ENCODE measurements at regions not wholly inside any gene's neighbourhood (a gene's known extent, or its start where the extent isn't known, plus 50 kb on each side); places are given as distances from the start of the nearest gene placed in this dataset.

DNA sequence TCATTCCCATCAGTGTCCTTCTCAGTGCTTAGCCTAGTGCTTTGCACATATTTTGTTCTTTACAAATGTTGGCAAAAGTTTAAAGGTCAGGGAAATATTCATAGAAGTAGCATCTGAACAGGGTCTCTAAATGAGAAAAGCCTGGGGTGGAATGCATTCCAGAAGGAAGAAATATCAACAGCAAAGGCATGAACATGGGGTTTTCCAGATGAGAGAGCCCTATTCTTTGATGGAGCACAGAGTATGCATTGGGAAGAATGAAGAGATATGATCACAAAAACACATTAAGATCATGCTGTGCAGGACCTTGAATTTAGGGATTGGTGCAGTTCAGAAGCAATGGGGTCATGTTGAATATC is 140.2 kb downstream of the SNX19 start:
- TF ChIP-seq, protein P1, sequence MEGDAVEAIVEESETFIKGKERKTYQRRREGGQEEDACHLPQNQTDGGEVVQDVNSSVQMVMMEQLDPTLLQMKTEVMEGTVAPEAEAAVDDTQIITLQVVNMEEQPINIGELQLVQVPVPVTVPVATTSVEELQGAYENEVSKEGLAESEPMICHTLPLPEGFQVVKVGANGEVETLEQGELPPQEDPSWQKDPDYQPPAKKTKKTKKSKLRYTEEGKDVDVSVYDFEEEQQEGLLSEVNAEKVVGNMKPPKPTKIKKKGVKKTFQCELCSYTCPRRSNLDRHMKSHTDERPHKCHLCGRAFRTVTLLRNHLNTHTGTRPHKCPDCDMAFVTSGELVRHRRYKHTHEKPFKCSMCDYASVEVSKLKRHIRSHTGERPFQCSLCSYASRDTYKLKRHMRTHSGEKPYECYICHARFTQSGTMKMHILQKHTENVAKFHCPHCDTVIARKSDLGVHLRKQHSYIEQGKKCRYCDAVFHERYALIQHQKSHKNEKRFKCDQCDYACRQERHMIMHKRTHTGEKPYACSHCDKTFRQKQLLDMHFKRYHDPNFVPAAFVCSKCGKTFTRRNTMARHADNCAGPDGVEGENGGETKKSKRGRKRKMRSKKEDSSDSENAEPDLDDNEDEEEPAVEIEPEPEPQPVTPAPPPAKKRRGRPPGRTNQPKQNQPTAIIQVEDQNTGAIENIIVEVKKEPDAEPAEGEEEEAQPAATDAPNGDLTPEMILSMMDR (IDR thresholded peaks at IDR 0.05): no peak
- TF ChIP-seq POLR2A (IDR thresholded peaks at IDR 0.05): no peak
- intact Hi-C loops (cut with DNase I): no loop called here
- H3K36me3 ChIP-seq (replicated peaks in 1 of 2): no peaks in the 10 kb centered on the region
- no peak for DNase-seq
- no peaks in the 10 kb centered on the region for H3K27me3 ChIP-seq
- no peak overlapping the region for H3K4me3 ChIP-seq
- no peaks in the 10 kb centered on the region for H3K4me1 ChIP-seq (replicated peaks in 1 of 2)
- no peaks in the 10 kb centered on the region for H3K9me3 ChIP-seq (replicated peaks in 1 of 3)
- no peak overlapping the region for H3K27ac ChIP-seq

DNA sequence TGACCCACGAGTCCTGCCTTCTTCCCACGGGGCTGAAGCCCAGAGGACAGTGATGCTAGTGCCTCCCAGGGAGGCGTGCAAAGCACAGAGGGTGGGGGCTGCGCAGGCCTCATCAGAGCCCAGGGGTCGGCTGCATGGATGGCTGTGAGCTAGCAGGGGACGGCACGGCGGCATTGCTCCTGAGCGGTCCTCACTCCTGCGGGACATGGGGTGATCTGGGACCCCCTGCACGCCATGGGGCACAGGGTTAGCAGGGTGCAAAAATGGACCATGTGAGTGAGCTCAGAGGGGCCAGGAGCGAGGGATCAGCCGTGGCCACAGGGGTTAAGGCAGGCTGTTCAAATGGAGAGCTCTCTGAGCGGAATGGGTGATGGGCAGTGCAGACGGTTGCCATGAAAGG is 138.3 kb downstream of the SNX19 start:
- Histone ChIP-seq H3K4me1 (replicated peaks in 1 of 2) (no peaks in the 10 kb centered on the region), H3K36me3 (replicated peaks in 1 of 2) (no peaks in the 10 kb centered on the region), H3K27ac (no peak overlapping the region), H3K9me3 (replicated peaks in 1 of 3) (no peaks in the 10 kb centered on the region), H3K4me3 (no peak overlapping the region), H3K27me3 (no peaks in the 10 kb centered on the region)
- intact Hi-C loops (cut with DNase I): no loop called here
- WGBS, 4 donors: 86 to 92% (median 89%) methylated on average over 14 to 15 of the region's 15 CpGs
- TF ChIP-seq, protein P1 (IDR thresholded peaks at IDR 0.05): no peak
- TF ChIP-seq POLR2A (IDR thresholded peaks at IDR 0.05): no peak
- DNase-seq: no peak

DNA sequence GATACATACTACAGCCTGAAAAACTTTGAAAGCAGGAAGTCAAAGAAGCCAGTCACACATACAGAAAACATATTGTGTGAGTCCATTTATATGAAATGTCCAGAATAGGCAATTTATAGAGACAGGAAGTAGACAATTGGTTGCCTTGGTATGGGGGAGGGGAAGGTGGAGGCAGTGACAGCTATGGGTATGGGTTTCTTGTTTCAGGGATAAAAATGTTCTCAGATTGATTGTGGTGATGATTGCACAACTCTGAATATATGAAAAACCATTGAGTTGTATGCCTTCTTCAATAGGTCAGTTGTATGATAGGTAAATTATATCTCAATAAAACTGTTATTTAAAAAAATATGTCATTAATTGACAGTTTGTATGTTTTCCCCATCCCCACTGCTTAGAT is 137.6 kb downstream of the SNX19 start:
- Histone ChIP-seq H3K4me1 (replicated peaks in 1 of 2) (no peaks in the 10 kb centered on the region), H3K9me3 (replicated peaks in 1 of 3) (no peaks in the 10 kb centered on the region), H3K27me3 (no peaks in the 10 kb centered on the region), H3K36me3 (replicated peaks in 1 of 2) (no peaks in the 10 kb centered on the region), H3K4me3 (no peak overlapping the region), H3K27ac (no peak overlapping the region)
- TF ChIP-seq, protein P1 (IDR thresholded peaks at IDR 0.05): no peak
- TF ChIP-seq POLR2A (IDR thresholded peaks at IDR 0.05): no peak
- intact Hi-C loops (cut with DNase I): no loop called here
- DNase-seq: no peak

DNA sequence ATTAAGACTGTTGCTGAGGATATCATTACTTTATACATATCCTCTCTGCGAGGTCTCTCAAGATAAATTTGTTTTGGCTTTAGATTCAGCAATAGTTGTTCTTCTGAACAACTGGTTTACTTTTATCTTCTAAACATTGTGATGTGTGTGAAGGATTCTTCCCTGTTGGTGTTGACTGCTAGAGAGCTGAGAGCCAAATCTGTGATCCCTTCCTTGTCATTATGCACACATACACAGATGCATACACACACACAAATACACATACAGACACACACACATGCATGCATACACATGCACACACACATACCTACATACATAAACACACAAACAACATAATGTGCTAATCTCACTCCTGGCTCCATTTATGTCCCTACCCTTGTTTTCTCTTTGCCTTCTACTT is 137.0 kb downstream of the SNX19 start:
- 76 to 95% (median 85%) methylated on average over 1 of the region's 1 CpG for WGBS, 4 donors
- TF ChIP-seq, protein P1 (IDR thresholded peaks at IDR 0.05): no peak
- TF ChIP-seq POLR2A (IDR thresholded peaks at IDR 0.05): no peak

More for the DNA sequence above, 137.0 kb downstream of the SNX19 start:
- Histone ChIP-seq H3K9me3 (replicated peaks in 1 of 3) (no peaks in the 10 kb centered on the region), H3K4me1 (replicated peaks in 1 of 2) (no peaks in the 10 kb centered on the region), H3K27me3 (no peaks in the 10 kb centered on the region), H3K4me3 (no peak overlapping the region), H3K27ac (no peak overlapping the region), H3K36me3 (replicated peaks in 1 of 2) (no peaks in the 10 kb centered on the region)
- DNase-seq: no peak
- intact Hi-C loops (cut with DNase I): no loop called here
